Endothelial cell of umbilical vein (primary cell): ENCODE measurements at regions not wholly inside any gene's neighbourhood (a gene's known extent, or its start where the extent isn't known, plus 50 kb on each side); places are given as distances from the start of the nearest gene placed in this dataset.

Experiments
- CTCF ChIP-seq, 2 donors: IDR thresholded peaks; 1 replicate in 1 of 2; 2 replicates in 1 of 2; pipeline ENCODE4 v1.5.1; 2011; ENCODE audit warnings: low read length in 2 of 2, mild to moderate bottlenecking in 2 of 2, moderate library complexity in 2 of 2, control low read depth in 1 of 2, inconsistent platforms in 1 of 2, low read depth in 1 of 2; ENCODE audit not compliant: insufficient read depth in 1 of 2; ENCODE audit errors: extremely low read depth in 1 of 2
- POLR2A ChIP-seq: IDR thresholded peaks from 2 replicates; pipeline ENCODE4 v1.6.1; 2012; ENCODE audit warnings: low read depth, mild to moderate bottlenecking, control low read depth, low read length

- TF ChIP-seq CTCF (IDR thresholded peaks at IDR 0.05; ENCODE audit: extremely low read depth in 1 of 2, insufficient read depth in 1 of 2, low read depth in 1 of 2, low read length in 2 of 2) = no peak
- TF ChIP-seq POLR2A = no peak
Observed at GRCh38 chr6:24997231-24997630, 61.5 kb upstream of the RIPOR2 start.
